ENCODE measurements at regions not wholly inside any gene's neighbourhood (a gene's known extent, or its start where the extent isn't known, plus 50 kb on each side); places are given as distances from the start of the nearest gene placed in this dataset.

- no peak for TF ChIP-seq CTCF (IDR thresholded peaks at IDR 0.05)
- TF ChIP-seq POLR2A (IDR thresholded peaks at IDR 0.05), result no peak
These were observed 516.7 kb downstream of the CBLN4 start for GRCh38 chr20:55488593-55488992.
